Neuronal stem cell (in vitro differentiated cells): ENCODE measurements at regions not wholly inside any gene's neighbourhood (a gene's known extent, or its start where the extent isn't known, plus 50 kb on each side); places are given as distances from the start of the nearest gene placed in this dataset.
"Not testable (repeated sequence)": the region's sequence is repeated elsewhere in the genome, so short reads cannot be mapped to it uniquely, and the experiment has no call there.

Source experiments
- DNase-seq: peaks from one replicate; pipeline ENCODE4 v3.0.0-alpha.2; 2013; ENCODE audit warnings: low spot score
- H2AFZ ChIP-seq: one replicate; pipeline ENCODE4 v1.6.1; 2013; ENCODE audit warnings: mild to moderate bottlenecking, low read length, inconsistent platforms
- H2AK5ac ChIP-seq: 2 replicates; pipeline ENCODE4 v1.6.1; 2013; ENCODE audit warnings: low read depth, mild to moderate bottlenecking, inconsistent platforms, low read length, moderate library complexity, mixed read lengths
- H2BK120ac ChIP-seq: 2 replicates; pipeline ENCODE4 v1.6.1; 2013; ENCODE audit warnings: low read depth, mild to moderate bottlenecking, inconsistent platforms, low read length, moderate library complexity, mixed read lengths
- H2BK12ac ChIP-seq: one replicate; pipeline ENCODE4 v1.6.1; 2013; ENCODE audit warnings: low read length, inconsistent platforms
- H2BK15ac ChIP-seq: 2 replicates; pipeline ENCODE4 v1.6.1; 2013; ENCODE audit warnings: mild to moderate bottlenecking, low read length, inconsistent platforms, mixed read lengths
- H2BK5ac ChIP-seq: one replicate; pipeline ENCODE4 v1.6.1; 2013; ENCODE audit warnings: inconsistent platforms, mild to moderate bottlenecking, low read length, moderate library complexity
- H3K14ac ChIP-seq: one replicate; pipeline ENCODE4 v1.6.1; 2013; ENCODE audit warnings: low read length, inconsistent platforms
- H3K18ac ChIP-seq: 2 replicates; pipeline ENCODE4 v1.6.1; 2013; ENCODE audit warnings: low read length, inconsistent platforms
- H3K23ac ChIP-seq: 2 replicates; pipeline ENCODE4 v1.6.1; 2013; ENCODE audit warnings: low read depth, mild to moderate bottlenecking, mixed read lengths, low read length, inconsistent platforms; ENCODE audit not compliant: poor library complexity
- H3K27ac ChIP-seq: replicated peaks from 3 replicates; pipeline ENCODE4 v1.5.1; 2013; ENCODE audit warnings: low read length, inconsistent platforms
- H3K27me3 ChIP-seq, 3 experiments: 2 replicates each; pipeline ENCODE4 v1.6.1; 2013; ENCODE audit warnings: low read length in 3 of 3, mild to moderate bottlenecking in 2 of 3, inconsistent platforms in 1 of 3, low read depth in 1 of 3, mixed read lengths in 1 of 3, moderate library complexity in 1 of 3; ENCODE audit not compliant: control insufficient read depth in 3 of 3, insufficient read depth in 3 of 3
- H3K36me3 ChIP-seq, 2 donors: replicated peaks in 1 of 2; 2 replicates each; pipeline ENCODE4 v1.6.1; 2013; ENCODE audit warnings: low read length in 2 of 2; ENCODE audit not compliant: control insufficient read depth in 2 of 2, insufficient read depth in 2 of 2
- H3K4ac ChIP-seq: 2 replicates; pipeline ENCODE4 v1.6.1; 2013; ENCODE audit warnings: inconsistent platforms, mild to moderate bottlenecking, low read length, moderate library complexity
- H3K4me1 ChIP-seq, 2 donors: 1 replicate in 1 of 2; 2 replicates in 1 of 2; pipeline ENCODE4 v1.6.1; 2013; ENCODE audit warnings: low read length in 2 of 2, low read depth in 1 of 2; ENCODE audit not compliant: control insufficient read depth in 2 of 2, insufficient read depth in 1 of 2
- H3K4me2 ChIP-seq: one replicate; pipeline ENCODE4 v1.6.1; 2013; ENCODE audit warnings: mild to moderate bottlenecking, low read length, inconsistent platforms; ENCODE audit not compliant: insufficient read depth, poor library complexity, severe bottlenecking
- H3K4me3 ChIP-seq, 2 donors: 2 replicates each; pipeline ENCODE4 v1.5.1; 2013; ENCODE audit warnings: low read length in 2 of 2, mild to moderate bottlenecking in 2 of 2, inconsistent platforms in 1 of 2, moderate library complexity in 1 of 2
- H3K79me1 ChIP-seq: one replicate; pipeline ENCODE4 v1.6.1; 2013; ENCODE audit warnings: low read depth, mild to moderate bottlenecking, inconsistent platforms, low read length, moderate library complexity
- H3K9ac ChIP-seq: one replicate; pipeline ENCODE4 v1.6.1; 2013; ENCODE audit warnings: mild to moderate bottlenecking, low read depth, low read length, inconsistent platforms; ENCODE audit not compliant: poor library complexity
- H3K9me3 ChIP-seq, 2 donors: replicated peaks in 1 of 2; 2 replicates each; pipeline versions ENCODE3 to v1.6.1; 2013; ENCODE audit warnings: low read length in 2 of 2, mild to moderate bottlenecking in 2 of 2, inconsistent platforms in 1 of 2, low read depth in 1 of 2, mixed read lengths in 1 of 2, moderate library complexity in 1 of 2; ENCODE audit not compliant: control insufficient read depth in 2 of 2, insufficient read depth in 1 of 2
- H4K8ac ChIP-seq: one replicate; pipeline ENCODE4 v1.6.1; 2013; ENCODE audit warnings: low read depth, mild to moderate bottlenecking, inconsistent platforms, low read length, moderate library complexity
- H4K91ac ChIP-seq: one replicate; pipeline ENCODE4 v1.6.1; 2013; ENCODE audit warnings: low read length, low read depth, mild to moderate bottlenecking, inconsistent platforms; ENCODE audit not compliant: poor library complexity
- WGBS, 2 donors: extraction: QIAGEN DNeasy Blood & Tissue Kit; methylation state at CpG; one replicate each; pipeline ENCODE4 v1.1.7; 2013; ENCODE audit warnings: missing lambda C conversion rate in 2 of 2, mixed read lengths in 1 of 2; ENCODE audit not compliant: insufficient read length in 2 of 2, insufficient replicate concordance in 1 of 2; ENCODE audit errors: extremely low coverage in 2 of 2; 5-methylcytosine and 5-hydroxymethylcytosine counted together

DNA sequence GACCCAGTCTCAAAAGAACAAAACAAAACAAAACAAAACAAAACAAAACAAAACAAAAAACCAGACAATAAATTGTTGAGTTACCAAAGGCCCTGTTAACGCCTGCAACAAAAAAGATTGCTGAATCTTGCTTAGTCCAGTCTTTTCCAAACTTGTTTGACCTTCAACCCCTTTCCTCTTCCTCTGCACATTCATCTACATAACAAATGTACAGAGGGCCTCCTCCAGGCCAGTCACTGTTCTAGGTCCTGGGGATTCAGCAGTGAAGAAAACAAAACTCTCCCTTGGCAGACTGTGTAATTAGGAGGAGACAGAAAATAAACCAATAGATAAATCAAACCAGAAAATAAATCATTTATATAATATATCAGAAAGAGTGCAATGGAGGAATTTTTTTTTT is 294.0 kb upstream of the ADGRL2 start:
- Histone ChIP-seq H3K27me3 (no peaks in the 10 kb centered on the region), H2BK5ac (no peak overlapping the region), H3K27ac (no peak overlapping the region), H4K91ac (no peak overlapping the region), H3K9ac (no peak overlapping the region), H2AFZ (no peak overlapping the region), H4K8ac (no peak overlapping the region), H2BK120ac (no peak overlapping the region), H2BK12ac (no peak overlapping the region), H3K36me3 (no peaks in the 10 kb centered on the region), H3K18ac (no peak overlapping the region), H3K4ac (no peak overlapping the region), H3K4me3 (no peak overlapping the region), H3K4me2 (no peak overlapping the region), H3K9me3 (no peaks in the 10 kb centered on the region), H3K23ac (no peak overlapping the region), H2BK15ac (no peak overlapping the region), H3K4me1 (peaks cover 5 to 20% of the 10 kb centered on the region in 2 donors), H3K14ac (no peak overlapping the region), H3K79me1 (no peaks in the 10 kb centered on the region), H2AK5ac (no peak overlapping the region)
- no peak for DNase-seq
- WGBS, 2 donors = no CpG with 5 or more reads among the region's 1 CpG

DNA sequence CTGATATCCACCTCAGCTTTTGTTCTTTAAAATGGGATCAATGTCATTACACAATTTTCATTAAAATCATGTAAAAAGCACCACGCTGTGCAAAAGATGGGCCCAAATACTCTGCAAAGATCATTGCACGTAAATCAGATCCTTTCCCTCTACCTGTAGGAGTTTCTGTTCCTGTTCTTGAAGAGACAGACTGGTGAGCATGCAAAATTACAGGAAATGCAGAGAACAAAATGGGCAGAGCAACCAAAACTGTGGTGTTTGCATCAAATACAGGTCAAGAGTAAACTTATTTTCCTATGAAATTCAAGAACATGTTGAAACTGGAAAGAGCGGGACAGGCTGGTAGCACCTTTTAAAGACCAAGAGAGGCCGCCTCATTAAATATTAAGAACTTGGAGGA is 294.9 kb upstream of the ADGRL2 start:
- H3K79me1 ChIP-seq = no peaks in the 10 kb centered on the region

GRCh38 chr1:81504820-81505219 is 295.9 kb upstream of the ADGRL2 start:
- not testable (repeated sequence) for H3K79me1 ChIP-seq, H4K8ac ChIP-seq, H2BK5ac ChIP-seq, H2BK12ac ChIP-seq, H3K9ac ChIP-seq, H3K27me3 ChIP-seq, H3K4me3 ChIP-seq, H3K18ac ChIP-seq, H2AFZ ChIP-seq, DNase-seq, H2AK5ac ChIP-seq, H3K36me3 ChIP-seq, H3K23ac ChIP-seq, H2BK15ac ChIP-seq, H3K9me3 ChIP-seq, H3K14ac ChIP-seq, H3K27ac ChIP-seq, H2BK120ac ChIP-seq, H3K4me2 ChIP-seq, H4K91ac ChIP-seq, H3K4ac ChIP-seq
- H3K4me1 ChIP-seq = peaks cover 5 to 18% of the 10 kb centered on the region in 2 donors
- no CpG with 5 or more reads among the region's 16 CpGs for WGBS, 2 donors

More for the DNA sequence above, 294.9 kb upstream of the ADGRL2 start:
- Histone ChIP-seq H3K4me3 (no peak overlapping the region), H4K8ac (no peak overlapping the region), H4K91ac (no peak overlapping the region), H2AFZ (no peak overlapping the region), H3K27ac (no peak overlapping the region), H3K4me1 (peaks cover 5 to 20% of the 10 kb centered on the region in 2 donors), H3K23ac (no peak overlapping the region), H3K9me3 (no peaks in the 10 kb centered on the region), H2BK15ac (no peak overlapping the region), H2BK12ac (no peak overlapping the region), H3K4ac (no peak overlapping the region), H3K4me2 (no peak overlapping the region), H3K14ac (no peak overlapping the region), H2BK120ac (no peak overlapping the region), H2BK5ac (no peak overlapping the region), H3K36me3 (no peaks in the 10 kb centered on the region), H3K9ac (no peak overlapping the region), H2AK5ac (no peak overlapping the region), H3K18ac (no peak overlapping the region), H3K27me3 (no peaks in the 10 kb centered on the region)
- WGBS, 2 donors = no CpG with 5 or more reads among the region's 4 CpGs
- DNase-seq = no peak

- not testable (repeated sequence) for H3K9me3 ChIP-seq, H3K23ac ChIP-seq, H3K4me1 ChIP-seq, H3K4me3 ChIP-seq, H2AFZ ChIP-seq, H2BK120ac ChIP-seq, H2BK12ac ChIP-seq, H2BK5ac ChIP-seq, H2BK15ac ChIP-seq, H3K4me2 ChIP-seq, H3K14ac ChIP-seq, H3K27me3 ChIP-seq, H3K36me3 ChIP-seq, H2AK5ac ChIP-seq, DNase-seq, H4K8ac ChIP-seq, H3K27ac ChIP-seq, H3K18ac ChIP-seq, H4K91ac ChIP-seq, H3K9ac ChIP-seq, H3K79me1 ChIP-seq, H3K4ac ChIP-seq
- WGBS, 2 donors = no CpG with 5 or more reads among the region's 18 CpGs
Observed at GRCh38 chr1:81502705-81503104, 298.0 kb upstream of the ADGRL2 start.
